NOMO-1 treated with dmso at 0.1 percent for 144 hours (cell line): ENCODE measurements at regions not wholly inside any gene's neighbourhood (a gene's known extent, or its start where the extent isn't known, plus 50 kb on each side); places are given as distances from the start of the nearest gene placed in this dataset.

Source experiments
- DNase-seq: peaks from one replicate; lab custom pipeline; 2025; ENCODE audit not compliant: unreplicated experiment; lab: John Stamatoyannopoulos, UW

DNA sequence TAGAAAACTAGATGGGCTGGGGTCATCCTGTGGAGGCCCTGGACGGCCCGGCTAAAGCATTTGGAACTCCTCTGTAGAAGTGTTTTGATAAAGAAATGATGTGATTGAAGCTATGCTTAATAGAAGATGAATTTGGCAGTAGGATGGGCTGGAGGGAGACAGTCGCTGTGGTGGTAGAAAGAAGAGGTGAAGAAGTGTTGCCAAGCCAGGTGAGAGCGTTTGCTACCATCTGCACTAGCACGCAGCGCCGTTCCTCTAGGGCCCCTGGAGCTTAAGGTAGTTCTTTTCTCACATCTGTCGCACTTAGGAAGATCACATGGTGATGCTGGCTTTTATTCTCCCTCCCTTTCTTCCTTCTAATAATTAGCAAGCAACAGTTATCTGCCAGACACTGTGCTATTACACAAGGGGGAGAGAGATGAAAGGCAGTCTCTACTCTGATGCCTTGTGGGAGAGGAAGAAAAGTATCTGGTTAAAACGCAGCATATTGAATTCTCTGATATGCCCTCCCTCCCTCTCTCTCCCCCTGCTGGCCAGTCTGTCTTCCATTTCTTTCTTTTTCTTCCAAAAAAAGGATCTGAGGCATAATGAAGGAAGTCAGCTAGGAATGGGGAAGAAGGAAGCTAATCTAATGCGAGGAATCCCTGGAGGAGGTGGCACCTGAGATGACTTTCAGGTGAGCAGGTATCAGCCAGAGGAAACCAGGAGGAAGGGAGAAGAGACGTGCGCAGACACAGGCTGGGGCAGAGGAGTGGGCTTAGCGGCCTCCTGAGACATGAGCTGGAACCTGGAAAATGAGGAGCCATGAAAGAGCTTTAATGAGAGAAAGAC is 162.3 kb upstream of the KLF14 start:
- DNase-seq = no peak

DNA sequence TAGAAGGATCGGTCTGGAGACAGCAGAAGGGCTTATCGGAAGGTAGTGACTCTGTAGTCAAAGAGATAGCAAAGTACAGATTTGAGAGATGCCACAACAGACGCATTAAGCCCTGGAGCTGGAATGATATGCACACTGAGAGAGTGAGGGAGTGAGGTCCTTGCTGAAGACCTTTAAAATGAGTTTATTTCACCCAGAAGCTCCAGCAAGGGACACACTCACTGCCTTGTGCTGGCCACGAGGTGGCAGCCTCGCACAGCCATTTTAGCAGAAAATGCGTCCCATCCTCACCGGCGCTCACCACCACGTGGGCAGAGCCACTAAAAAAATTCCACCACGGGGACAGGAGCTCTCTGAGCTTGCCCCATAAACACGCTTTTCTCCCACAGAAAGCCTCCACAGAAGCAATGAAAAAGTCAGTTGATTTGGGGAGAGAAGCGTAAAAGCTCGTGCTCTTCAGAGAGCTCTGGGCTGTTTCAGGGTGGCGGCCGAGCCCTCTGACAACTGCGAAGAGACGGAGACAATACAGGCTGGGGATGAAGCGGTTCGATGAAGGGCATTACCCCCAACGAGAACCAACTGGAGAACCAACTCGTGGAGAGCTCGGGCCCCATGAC is 163.0 kb upstream of the KLF14 start:
- peak; percentile 6 for DNase-seq

GRCh38 chr7:130897515-130898419 is 163.8 kb upstream of the KLF14 start:
- no peak for DNase-seq

DNA sequence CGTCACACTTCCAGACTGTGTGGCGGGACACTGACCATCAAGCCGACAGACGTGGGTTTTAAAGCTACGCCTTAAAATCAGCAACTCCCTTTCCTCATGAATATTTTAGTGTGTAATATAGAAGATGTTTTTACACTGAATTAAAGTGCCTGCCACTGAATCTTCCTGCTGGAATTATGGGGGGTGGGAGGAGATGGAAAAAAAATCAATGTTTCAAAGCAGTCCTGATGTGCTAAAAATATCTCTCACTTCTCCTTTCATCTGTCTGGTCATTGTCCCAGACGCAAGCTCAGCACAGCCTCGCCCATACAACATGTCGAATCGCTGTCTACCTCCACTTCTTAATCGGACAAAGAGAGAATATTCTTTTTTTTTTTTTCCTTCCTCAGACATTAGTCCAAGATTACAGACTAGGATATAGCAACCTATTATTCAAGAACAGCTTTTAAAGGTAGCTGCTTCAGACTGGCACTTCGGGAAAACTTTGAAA is 165.1 kb upstream of the KLF14 start:
- no peak for DNase-seq

GRCh38 chr7:130899638-130900401 is 165.8 kb upstream of the KLF14 start:
- DNase-seq = no peak

- no peak for DNase-seq
These were observed 166.6 kb upstream of the KLF14 start for GRCh38 chr7:130900471-130901076.

GRCh38 chr7:130901209-130901783 is 167.3 kb upstream of the KLF14 start:
- no peak for DNase-seq

DNA sequence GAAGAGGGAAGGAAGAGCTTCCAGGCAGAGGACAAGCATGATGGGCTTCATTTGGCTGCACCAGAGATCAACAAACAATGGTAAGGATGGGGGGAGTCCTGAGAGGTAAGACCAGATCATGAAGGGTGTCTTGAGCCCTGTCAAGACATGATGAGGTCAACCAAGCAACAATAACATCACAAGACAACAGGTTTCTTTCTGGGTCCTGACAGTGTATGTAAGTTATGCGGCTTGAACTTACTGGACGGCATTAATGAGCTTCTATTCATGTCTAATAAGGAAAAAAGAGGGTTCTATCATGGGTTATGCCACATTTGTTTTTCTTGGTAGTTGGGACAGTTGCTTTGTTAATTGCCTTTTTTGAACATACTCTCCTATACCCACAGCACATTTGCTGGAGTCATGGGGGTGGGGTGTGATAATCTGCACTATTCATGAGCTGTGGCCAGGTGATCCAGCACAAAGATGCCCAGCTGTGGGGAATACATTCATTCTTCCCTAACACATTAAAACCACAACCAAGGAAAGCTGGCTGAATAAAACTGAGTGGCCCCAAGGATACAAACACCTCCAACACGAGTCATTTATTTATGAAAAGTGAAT is 168.8 kb upstream of the KLF14 start:
- no peak for DNase-seq

DNA sequence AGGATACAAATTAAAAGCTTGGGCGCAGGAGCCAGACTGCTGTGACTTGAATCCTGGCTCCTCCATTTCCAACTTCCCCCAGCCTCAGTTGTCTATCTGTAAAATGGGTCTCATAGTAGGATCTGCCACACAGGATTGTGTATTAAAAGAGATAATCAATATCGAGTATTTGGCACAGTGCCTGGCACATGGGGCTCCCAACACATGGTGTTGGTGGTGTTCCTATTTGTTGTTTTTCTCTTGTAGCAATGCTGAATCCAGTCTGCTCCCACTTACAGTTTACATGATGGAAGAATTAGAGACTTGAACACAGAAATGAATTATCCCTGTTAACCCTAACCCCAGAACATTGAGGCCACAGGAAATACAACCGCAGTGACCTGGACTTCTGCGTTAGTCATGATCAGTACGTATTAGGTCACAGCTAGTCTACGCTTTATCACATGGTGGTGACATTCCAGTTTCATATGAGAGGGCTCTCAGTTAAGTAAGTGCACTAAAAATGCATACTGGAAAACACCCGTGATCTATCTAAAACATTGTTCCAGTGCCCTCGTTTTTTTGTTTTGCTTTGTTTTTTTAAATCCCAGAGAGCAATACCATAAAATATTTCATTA is 169.5 kb upstream of the KLF14 start:
- no peak for DNase-seq

DNA sequence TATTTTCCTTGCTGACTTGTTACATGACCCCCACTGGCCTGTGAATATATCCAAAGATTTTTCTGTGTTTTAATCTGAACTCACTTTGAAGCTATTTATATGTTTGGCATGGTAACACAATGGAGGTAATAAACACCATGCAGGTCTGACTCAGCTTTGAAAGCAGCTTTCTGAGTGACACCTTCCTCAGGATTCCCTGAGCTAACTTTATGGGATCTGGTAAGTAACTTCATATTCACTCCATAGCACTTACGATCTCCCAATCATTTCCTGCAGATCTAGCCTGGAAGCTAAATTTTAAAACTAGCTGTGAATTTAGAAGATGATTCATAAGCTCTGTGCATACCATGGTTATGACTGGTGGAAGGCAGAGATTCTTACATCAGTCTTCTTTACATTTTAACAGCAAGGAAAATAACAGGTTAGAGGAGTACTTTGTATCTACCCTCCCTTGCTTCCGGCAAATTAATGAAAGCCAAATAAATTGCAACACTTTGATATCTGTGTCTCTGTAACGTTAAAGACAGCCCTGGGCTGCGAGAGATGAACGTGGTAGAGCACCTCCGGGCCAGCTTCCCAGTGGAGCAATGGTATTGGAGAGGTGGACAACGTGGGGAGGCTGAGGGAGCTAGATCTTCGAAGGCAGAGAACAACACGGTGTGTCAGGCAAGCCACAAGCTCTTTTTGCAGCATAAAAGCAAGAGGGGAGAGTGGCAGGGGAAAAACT is 170.2 kb upstream of the KLF14 start:
- no peak for DNase-seq

- DNase-seq = no peak
These were observed 170.8 kb upstream of the KLF14 start for GRCh38 chr7:130904792-130905191.

DNA sequence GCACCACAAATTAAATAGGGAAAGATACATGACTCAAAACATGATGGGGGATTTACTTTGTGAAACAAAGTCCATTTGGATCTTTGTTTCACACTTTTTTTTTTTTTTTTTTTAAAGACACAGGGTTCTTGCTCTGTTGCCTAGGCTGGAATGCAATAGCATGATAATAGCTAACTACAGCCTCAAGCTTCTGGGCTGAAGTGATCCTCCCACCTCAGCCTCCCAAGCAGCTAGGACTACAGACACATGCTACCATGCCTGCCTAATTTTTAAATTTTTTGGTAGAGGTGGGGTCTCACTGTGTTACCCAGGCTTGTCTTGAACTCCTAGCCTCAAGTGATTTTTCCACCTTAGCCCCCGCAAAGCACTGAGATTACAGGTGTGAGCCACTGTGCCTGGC is 172.6 kb upstream of the KLF14 start:
- no peak for DNase-seq

DNA sequence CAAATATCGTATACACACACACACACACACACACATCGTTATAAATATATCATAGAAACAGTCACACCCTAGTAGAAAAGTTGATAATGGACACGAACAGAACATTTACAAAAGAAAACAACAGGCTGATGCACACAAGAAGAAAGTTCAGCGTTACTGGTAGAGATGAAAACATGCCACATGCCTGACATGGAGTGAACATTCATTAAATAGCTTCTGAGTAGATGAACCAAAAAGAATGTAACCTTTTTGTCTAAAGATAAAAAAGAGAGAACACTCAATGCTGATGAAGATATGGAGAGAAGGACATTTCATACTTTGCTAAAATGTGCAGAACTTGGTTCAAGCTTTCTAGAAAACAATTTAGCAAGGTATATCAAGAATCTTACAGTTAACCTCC is 173.4 kb upstream of the KLF14 start:
- DNase-seq = no peak

DNA sequence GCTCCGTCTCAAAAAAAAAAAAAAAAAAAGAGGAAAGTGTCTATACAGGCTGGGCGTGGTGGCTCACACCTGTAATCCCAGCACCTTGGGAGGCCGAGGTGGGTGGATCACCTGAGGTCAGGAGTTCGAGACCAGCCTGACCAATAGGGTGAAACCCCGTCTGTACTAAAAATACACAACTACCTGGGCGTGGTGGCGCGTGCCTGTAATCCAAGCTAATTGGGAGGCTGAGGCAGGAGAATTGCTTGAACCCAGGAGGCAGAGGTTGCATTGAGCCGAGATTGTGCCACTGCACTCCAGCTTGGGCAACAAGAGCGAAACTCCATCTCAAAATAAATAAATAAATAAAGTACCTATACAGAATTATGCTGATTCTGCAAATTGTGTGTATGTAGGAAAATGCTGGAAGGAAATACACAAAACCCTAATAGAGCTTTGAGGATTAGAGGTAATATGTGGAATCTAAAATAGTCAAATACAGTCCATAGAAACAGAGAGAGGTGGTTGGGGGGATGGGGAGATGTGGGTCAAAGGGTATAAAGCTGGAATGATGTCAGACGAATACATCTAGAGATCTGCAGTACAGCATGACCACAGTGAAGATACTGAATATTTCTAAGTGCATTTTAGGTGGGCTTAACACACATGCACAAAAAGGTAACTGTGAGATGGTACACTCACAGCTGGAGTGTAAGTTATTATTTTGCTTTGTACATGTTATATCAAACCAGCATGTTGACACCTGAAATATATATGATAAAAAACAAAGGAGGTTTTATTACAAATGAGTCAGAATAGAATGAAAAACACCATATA is 174.5 kb upstream of the KLF14 start:
- DNase-seq = no peak

DNA sequence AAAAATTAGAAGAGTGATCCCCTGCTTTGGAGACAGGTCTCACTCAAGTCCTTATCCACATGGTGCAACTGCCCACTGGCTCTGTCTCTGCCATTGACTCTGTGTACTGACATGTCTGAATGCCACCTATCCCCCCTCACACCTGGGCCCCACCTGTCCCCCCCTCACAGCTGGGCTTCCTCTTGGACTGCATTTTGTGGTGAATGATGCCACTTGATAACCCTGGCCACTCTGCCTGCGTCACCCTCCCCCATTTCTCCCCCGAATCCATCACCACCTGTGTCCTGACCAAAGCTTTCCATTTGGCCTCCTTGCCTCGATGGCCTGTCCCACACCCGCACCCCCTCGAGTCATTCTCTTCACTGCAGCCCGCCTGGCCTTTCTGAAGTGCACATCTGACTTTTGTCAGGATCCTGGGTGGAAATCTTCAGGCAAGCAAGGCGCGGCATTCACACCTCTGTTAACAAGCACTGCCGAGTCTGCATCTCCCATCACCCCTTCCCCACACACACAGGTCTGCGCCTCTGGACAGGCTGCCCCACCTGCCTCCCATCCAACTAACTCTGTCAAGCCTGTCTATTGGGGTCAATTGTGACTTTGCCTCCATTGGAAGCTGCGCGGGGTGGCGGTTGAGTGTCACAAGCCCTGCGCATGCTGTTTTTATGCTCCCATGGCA is 175.3 kb upstream of the KLF14 start:
- no peak for DNase-seq

DNA sequence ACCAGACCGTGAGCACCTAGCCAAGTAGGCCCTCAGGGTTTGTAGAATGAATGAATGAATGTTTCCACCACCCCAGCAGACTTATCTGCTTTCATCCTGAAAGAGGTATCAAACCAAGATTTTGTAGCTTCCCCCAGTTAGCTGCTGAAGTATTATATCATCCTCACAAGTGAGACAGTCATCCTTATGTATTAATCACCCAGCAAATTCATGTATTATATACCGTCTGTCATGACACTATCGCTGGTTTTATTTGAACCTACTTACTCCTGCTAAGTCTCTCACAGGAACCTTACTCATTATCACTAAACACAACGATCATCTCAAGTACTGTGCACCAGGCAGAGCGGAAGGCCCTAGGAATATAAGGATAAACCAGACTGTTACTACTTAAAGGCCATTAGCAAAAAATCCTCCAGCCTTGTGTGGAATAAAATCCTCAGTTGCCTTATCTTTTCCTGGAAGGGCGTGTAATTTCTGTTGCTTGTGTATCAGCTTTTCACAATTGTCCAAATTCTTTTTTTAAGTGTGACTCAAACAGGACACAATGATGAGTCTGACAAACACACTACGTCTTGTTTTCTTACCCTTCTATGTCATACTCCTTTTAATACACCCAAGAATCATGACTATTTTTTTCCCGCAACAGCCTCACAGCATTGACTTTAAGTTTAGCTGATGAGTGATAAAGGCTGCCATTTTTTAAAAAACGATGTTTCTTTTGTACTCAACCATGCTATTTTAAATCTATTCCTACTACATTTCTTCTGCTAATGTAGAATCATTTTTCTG is 176.1 kb upstream of the KLF14 start:
- DNase-seq = no peak
